HG02642 (cell line): ENCODE measurements at regions not wholly inside any gene's neighbourhood (a gene's known extent, or its start where the extent isn't known, plus 50 kb on each side); places are given as distances from the start of the nearest gene placed in this dataset.

Experiments used
- ATAC-seq: cut with Tn5 transposase; IDR thresholded peaks from one replicate; pipeline ENCODE4 v1.9.1; 2021; ENCODE audit warnings: mild to moderate bottlenecking; ENCODE audit not compliant: unreplicated experiment, poor library complexity

GRCh38 chr9:2992427-2992826 is 148.5 kb upstream of the PUM3 start:
- no peak for ATAC-seq

- no peak for ATAC-seq
Measured at GRCh38 chr9:2991292-2991691, 147.4 kb upstream of the PUM3 start.

GRCh38 chr9:2987679-2988078 is 143.8 kb upstream of the PUM3 start:
- ATAC-seq, result no peak

GRCh38 chr9:2985343-2985742 is 141.4 kb upstream of the PUM3 start:
- no peak for ATAC-seq

GRCh38 chr9:2984491-2984890 is 140.6 kb upstream of the PUM3 start:
- no peak for ATAC-seq

GRCh38 chr9:2979957-2980610 is 136.2 kb upstream of the PUM3 start:
- ATAC-seq, result no peak

- ATAC-seq, result no peak
Measured at GRCh38 chr9:2972475-2972874, 128.6 kb upstream of the PUM3 start.

GRCh38 chr9:2970864-2971263 is 127.0 kb upstream of the PUM3 start:
- no peak for ATAC-seq

GRCh38 chr9:2967766-2968165 is 123.9 kb upstream of the PUM3 start:
- no peak for ATAC-seq

GRCh38 chr9:2966565-2967300 is 122.8 kb upstream of the PUM3 start:
- no peak for ATAC-seq

- ATAC-seq, result no peak
Measured at GRCh38 chr9:2964470-2964869, 120.6 kb upstream of the PUM3 start.

- no peak for ATAC-seq
Measured at GRCh38 chr9:2963307-2963706, 119.4 kb upstream of the PUM3 start.

- no peak for ATAC-seq
Measured at GRCh38 chr9:2962471-2963172, 118.7 kb upstream of the PUM3 start.

GRCh38 chr9:2958219-2958618 is 114.3 kb upstream of the PUM3 start:
- ATAC-seq, result no peak

GRCh38 chr9:2957656-2958200 is 113.8 kb upstream of the PUM3 start:
- ATAC-seq, result no peak

GRCh38 chr9:2955575-2955974 is 111.7 kb upstream of the PUM3 start:
- ATAC-seq, result no peak

GRCh38 chr9:2939368-2939767 is 95.5 kb upstream of the PUM3 start:
- no peak for ATAC-seq

GRCh38 chr9:2936221-2936620 is 92.3 kb upstream of the PUM3 start:
- ATAC-seq, result no peak

GRCh38 chr9:2934883-2935282 is 91.0 kb upstream of the PUM3 start:
- no peak for ATAC-seq

- no peak for ATAC-seq
Measured at GRCh38 chr9:2934241-2934650, 90.4 kb upstream of the PUM3 start.
